Mesendoderm (in vitro differentiated cells): ENCODE measurements at regions not wholly inside any gene's neighbourhood (a gene's known extent, or its start where the extent isn't known, plus 50 kb on each side); places are given as distances from the start of the nearest gene placed in this dataset.

ENCODE experiments used
- DNase-seq: peaks from one replicate; pipeline ENCODE4 v3.0.0; 2013
- H2AK5ac ChIP-seq: 2 replicates; pipeline ENCODE4 v1.6.1; 2013; ENCODE audit warnings: low read length, inconsistent platforms
- H2BK120ac ChIP-seq: 2 replicates; pipeline ENCODE4 v1.6.1; 2013; ENCODE audit warnings: low read depth, mild to moderate bottlenecking, low read length, moderate library complexity, mixed read lengths
- H2BK15ac ChIP-seq: replicated peaks from 2 replicates; pipeline ENCODE4 v1.6.1; 2013; ENCODE audit warnings: low read depth, mild to moderate bottlenecking, moderate library complexity
- H2BK5ac ChIP-seq: 2 replicates; pipeline ENCODE4 v1.6.1; 2013; ENCODE audit warnings: low read length, inconsistent platforms
- H3K18ac ChIP-seq: 2 replicates; pipeline ENCODE4 v1.6.1; 2013; ENCODE audit warnings: mild to moderate bottlenecking, low read length, mixed read lengths
- H3K23ac ChIP-seq: one replicate; pipeline ENCODE4 v1.6.1; 2013; ENCODE audit warnings: low read length
- H3K27ac ChIP-seq: 2 replicates; pipeline ENCODE4 v1.5.1; 2013; ENCODE audit warnings: low read depth, mild to moderate bottlenecking, inconsistent platforms, low read length, moderate library complexity
- H3K27me3 ChIP-seq: 2 replicates; pipeline ENCODE4 v1.6.1; 2013; ENCODE audit warnings: low read length, control low read depth, mild to moderate bottlenecking, inconsistent platforms; ENCODE audit not compliant: insufficient read depth, poor library complexity
- H3K36me3 ChIP-seq: 2 replicates; pipeline ENCODE4 v1.6.1; 2013; ENCODE audit warnings: low read length, inconsistent platforms; ENCODE audit not compliant: control insufficient read depth, insufficient read depth
- H3K4ac ChIP-seq: one replicate; pipeline ENCODE4 v1.6.1; 2013; ENCODE audit warnings: low read depth, mild to moderate bottlenecking, low read length, moderate library complexity
- H3K4me1 ChIP-seq: 2 replicates; pipeline ENCODE4 v1.6.1; 2013; ENCODE audit warnings: low read depth, low read length, inconsistent platforms; ENCODE audit not compliant: control insufficient read depth
- H3K4me2 ChIP-seq: 2 replicates; pipeline ENCODE4 v1.6.1; 2013; ENCODE audit warnings: low read length
- H3K4me3 ChIP-seq: 2 replicates; pipeline ENCODE4 v1.5.1; 2013; ENCODE audit warnings: mild to moderate bottlenecking, low read length
- H3K56ac ChIP-seq: one replicate; pipeline ENCODE4 v1.6.1; 2013; ENCODE audit warnings: low read length
- H3K79me1 ChIP-seq: 2 replicates; pipeline ENCODE4 v1.6.1; 2013; ENCODE audit warnings: low read length, inconsistent platforms
- H3K79me2 ChIP-seq: 2 replicates; pipeline ENCODE4 v1.6.1; 2013; ENCODE audit warnings: mild to moderate bottlenecking, low read length; ENCODE audit not compliant: control insufficient read depth, insufficient read depth
- H3K9ac ChIP-seq: 2 replicates; pipeline ENCODE4 v1.6.1; 2013; ENCODE audit warnings: low read length, inconsistent platforms
- H4K5ac ChIP-seq: one replicate; pipeline ENCODE4 v1.6.1; 2013; ENCODE audit warnings: low read length
- H4K8ac ChIP-seq: one replicate; pipeline ENCODE4 v1.6.1; 2013; ENCODE audit warnings: low read depth, mild to moderate bottlenecking, control low read depth, low read length, moderate library complexity
- WGBS: extraction: QIAGEN DNeasy Blood & Tissue Kit; methylation state at CpG from one replicate; pipeline ENCODE4 v1.1.7; 2013; ENCODE audit warnings: low lambda C conversion rate, missing lambda C conversion rate; ENCODE audit not compliant: insufficient coverage; ENCODE audit errors: extremely low coverage; 5-methylcytosine and 5-hydroxymethylcytosine counted together

GRCh38 chr7:130910949-130911944 lies 177.2 kb upstream of the KLF14 start:
- H3K4me1 ChIP-seq: peaks cover 3% of the 10 kb centered on the region
- DNase-seq: no peak
- no peaks in the 10 kb centered on the region for H3K27me3 ChIP-seq
- H4K5ac ChIP-seq: no peak overlapping the region
- H3K79me1 ChIP-seq: no peaks in the 10 kb centered on the region
- no peak overlapping the region for H3K9ac ChIP-seq
- H3K18ac ChIP-seq: no peak overlapping the region
- no peak overlapping the region for H3K4me3 ChIP-seq
- no CpG with 5 or more reads among the region's 7 CpGs for WGBS
- no peak overlapping the region for H3K23ac ChIP-seq
- no peak overlapping the region for H2BK15ac ChIP-seq
- no peaks in the 10 kb centered on the region for H3K79me2 ChIP-seq
- H2AK5ac ChIP-seq: no peak overlapping the region
- no peak overlapping the region for H2BK120ac ChIP-seq
- no peak overlapping the region for H2BK5ac ChIP-seq
- H3K4ac ChIP-seq: no peak overlapping the region
- no peaks in the 10 kb centered on the region for H3K36me3 ChIP-seq
- peak overlapping the region; percentile 15 for H3K56ac ChIP-seq
- H3K27ac ChIP-seq: no peak overlapping the region
- no peak overlapping the region for H3K4me2 ChIP-seq
- H4K8ac ChIP-seq: no peak overlapping the region

GRCh38 chr7:130912082-130912861 lies 178.3 kb upstream of the KLF14 start:
- DNase-seq: peak; percentile 67
- Histone ChIP-seq H3K79me2 (no peaks in the 10 kb centered on the region), H4K5ac (no peak overlapping the region), H2BK15ac (no peak overlapping the region), H3K27ac (no peak overlapping the region), H3K36me3 (no peaks in the 10 kb centered on the region), H3K79me1 (no peaks in the 10 kb centered on the region), H2BK120ac (no peak overlapping the region), H3K4me2 (no peak overlapping the region), H3K18ac (no peak overlapping the region), H3K4me3 (no peak overlapping the region), H3K9ac (no peak overlapping the region), H3K56ac (no peak overlapping the region), H4K8ac (no peak overlapping the region), H3K4ac (no peak overlapping the region), H3K27me3 (no peaks in the 10 kb centered on the region), H2BK5ac (no peak overlapping the region), H2AK5ac (no peak overlapping the region), H3K23ac (no peak overlapping the region), H3K4me1 (peaks cover 3% of the 10 kb centered on the region)
- WGBS: no CpG with 5 or more reads among the region's 7 CpGs

GRCh38 chr7:130912862-130913638 lies 179.0 kb upstream of the KLF14 start:
- Histone ChIP-seq H3K27ac (no peak overlapping the region), H2BK120ac (no peak overlapping the region), H3K9ac (no peak overlapping the region), H2BK15ac (no peak overlapping the region), H3K79me2 (no peaks in the 10 kb centered on the region), H3K79me1 (no peaks in the 10 kb centered on the region), H4K8ac (no peak overlapping the region), H3K56ac (no peak overlapping the region), H3K4me1 (peaks cover 3% of the 10 kb centered on the region), H3K4ac (no peak overlapping the region), H2BK5ac (no peak overlapping the region), H4K5ac (no peak overlapping the region), H3K18ac (no peak overlapping the region), H3K4me3 (no peak overlapping the region), H3K23ac (no peak overlapping the region), H3K27me3 (no peaks in the 10 kb centered on the region), H3K36me3 (no peaks in the 10 kb centered on the region), H2AK5ac (no peak overlapping the region), H3K4me2 (no peak overlapping the region)
- peak; percentile 34 for DNase-seq
- no CpG with 5 or more reads among the region's 18 CpGs for WGBS

GRCh38 chr7:130913639-130914553 lies 179.9 kb upstream of the KLF14 start:
- H4K5ac ChIP-seq: no peak overlapping the region
- no peak overlapping the region for H4K8ac ChIP-seq
- no peak overlapping the region for H3K23ac ChIP-seq
- no peaks in the 10 kb centered on the region for H3K27me3 ChIP-seq
- H3K27ac ChIP-seq: no peak overlapping the region
- no peak overlapping the region for H3K9ac ChIP-seq
- no peak overlapping the region for H2BK120ac ChIP-seq
- peak overlapping the region; percentile 73 for H3K18ac ChIP-seq
- no peaks in the 10 kb centered on the region for H3K79me2 ChIP-seq
- H2AK5ac ChIP-seq: no peak overlapping the region
- H3K4me3 ChIP-seq: no peak overlapping the region
- H3K4me2 ChIP-seq: no peak overlapping the region
- no peak overlapping the region for H2BK15ac ChIP-seq
- no peak overlapping the region for H3K56ac ChIP-seq
- no peaks in the 10 kb centered on the region for H3K36me3 ChIP-seq
- no peak overlapping the region for H3K4ac ChIP-seq
- H2BK5ac ChIP-seq: no peak overlapping the region
- no CpG with 5 or more reads among the region's 12 CpGs for WGBS
- no peak for DNase-seq
- no peaks in the 10 kb centered on the region for H3K79me1 ChIP-seq
- peaks cover 3% of the 10 kb centered on the region for H3K4me1 ChIP-seq
